ENCODE measurements at regions not wholly inside any gene's neighbourhood (a gene's known extent, or its start where the extent isn't known, plus 50 kb on each side); places are given as distances from the start of the nearest gene placed in this dataset.
A peak's percentile ranks its signal among the peaks of the same experiment; 100 is the strongest.

GRCh38 chr14:21748869-21749303 is 75.3 kb upstream of the OR4E1 start:
- peak; percentile 65 for TF ChIP-seq CTCF (IDR thresholded peaks at IDR 0.05; ENCODE audit: unreplicated experiment)
- no peak overlapping the region for H3K27ac Mint-ChIP-seq (ENCODE audit: unreplicated experiment)
- H3K27me3 Mint-ChIP-seq (ENCODE audit: unreplicated experiment), result peaks cover 1% of the 10 kb centered on the region
- DNase-seq (ENCODE audit: low spot score), result peak; percentile 67
- H3K4me3 Mint-ChIP-seq (ENCODE audit: unreplicated experiment), result no peak overlapping the region
- H3K9me3 Mint-ChIP-seq (ENCODE audit: unreplicated experiment), result no peaks in the 10 kb centered on the region
- H3K36me3 Mint-ChIP-seq (ENCODE audit: low read depth, unreplicated experiment), result no peaks in the 10 kb centered on the region
- peaks cover 8% of the 10 kb centered on the region for H3K4me1 Mint-ChIP-seq (ENCODE audit: unreplicated experiment)

- TF ChIP-seq CTCF (IDR thresholded peaks at IDR 0.05; ENCODE audit: unreplicated experiment), result no peak
- H3K27ac Mint-ChIP-seq (ENCODE audit: unreplicated experiment), result no peak overlapping the region
- H3K36me3 Mint-ChIP-seq (ENCODE audit: low read depth, unreplicated experiment), result no peaks in the 10 kb centered on the region
- H3K4me3 Mint-ChIP-seq (ENCODE audit: unreplicated experiment), result no peak overlapping the region
- no peaks in the 10 kb centered on the region for H3K4me1 Mint-ChIP-seq (ENCODE audit: unreplicated experiment)
- no peak for DNase-seq (ENCODE audit: low spot score)
- H3K27me3 Mint-ChIP-seq (ENCODE audit: unreplicated experiment), result peaks cover 1% of the 10 kb centered on the region
- no peaks in the 10 kb centered on the region for H3K9me3 Mint-ChIP-seq (ENCODE audit: unreplicated experiment)
These were observed 62.2 kb upstream of the OR4E1 start for GRCh38 chr14:21735639-21736307.

- no peak for DNase-seq (ENCODE audit: low spot score)
- Mint-ChIP-seq H3K27me3 (ENCODE audit: unreplicated experiment) (peaks cover 1% of the 10 kb centered on the region), H3K27ac (ENCODE audit: unreplicated experiment) (no peak overlapping the region), H3K36me3 (ENCODE audit: low read depth, unreplicated experiment) (no peaks in the 10 kb centered on the region), H3K9me3 (ENCODE audit: unreplicated experiment) (no peaks in the 10 kb centered on the region), H3K4me1 (ENCODE audit: unreplicated experiment) (no peaks in the 10 kb centered on the region), H3K4me3 (ENCODE audit: unreplicated experiment) (no peak overlapping the region)
- TF ChIP-seq CTCF (IDR thresholded peaks at IDR 0.05; ENCODE audit: unreplicated experiment), result no peak
These were observed 61.6 kb upstream of the OR4E1 start for GRCh38 chr14:21735200-21735599.

GRCh38 chr14:21734457-21735074 is 60.9 kb upstream of the OR4E1 start:
- H3K4me3 Mint-ChIP-seq (ENCODE audit: unreplicated experiment), result no peak overlapping the region
- H3K4me1 Mint-ChIP-seq (ENCODE audit: unreplicated experiment), result no peaks in the 10 kb centered on the region
- H3K27me3 Mint-ChIP-seq (ENCODE audit: unreplicated experiment), result peaks cover 1% of the 10 kb centered on the region
- TF ChIP-seq CTCF (IDR thresholded peaks at IDR 0.05; ENCODE audit: unreplicated experiment), result peak; percentile 90
- peak; percentile 36 for DNase-seq (ENCODE audit: low spot score)
- H3K27ac Mint-ChIP-seq (ENCODE audit: unreplicated experiment), result no peak overlapping the region
- no peaks in the 10 kb centered on the region for H3K9me3 Mint-ChIP-seq (ENCODE audit: unreplicated experiment)
- no peaks in the 10 kb centered on the region for H3K36me3 Mint-ChIP-seq (ENCODE audit: low read depth, unreplicated experiment)

- no peaks in the 10 kb centered on the region for H3K4me1 Mint-ChIP-seq (ENCODE audit: unreplicated experiment)
- no peak overlapping the region for H3K27ac Mint-ChIP-seq (ENCODE audit: unreplicated experiment)
- DNase-seq (ENCODE audit: low spot score), result no peak
- no peaks in the 10 kb centered on the region for H3K9me3 Mint-ChIP-seq (ENCODE audit: unreplicated experiment)
- no peaks in the 10 kb centered on the region for H3K36me3 Mint-ChIP-seq (ENCODE audit: low read depth, unreplicated experiment)
- TF ChIP-seq CTCF (IDR thresholded peaks at IDR 0.05; ENCODE audit: unreplicated experiment), result no peak
- H3K27me3 Mint-ChIP-seq (ENCODE audit: unreplicated experiment), result peaks cover 1% of the 10 kb centered on the region
- H3K4me3 Mint-ChIP-seq (ENCODE audit: unreplicated experiment), result no peak overlapping the region
These were observed 56.1 kb upstream of the OR4E1 start for GRCh38 chr14:21729703-21730233.
